GM21360 (cell line): ENCODE measurements at regions not wholly inside any gene's neighbourhood (a gene's known extent, or its start where the extent isn't known, plus 50 kb on each side); places are given as distances from the start of the nearest gene placed in this dataset.

Source experiments
- ATAC-seq: cut with Tn5 transposase; IDR thresholded peaks from one replicate; pipeline ENCODE4 v1.9.1; 2021; ENCODE audit warnings: mild to moderate bottlenecking, moderate library complexity; ENCODE audit not compliant: unreplicated experiment

DNA sequence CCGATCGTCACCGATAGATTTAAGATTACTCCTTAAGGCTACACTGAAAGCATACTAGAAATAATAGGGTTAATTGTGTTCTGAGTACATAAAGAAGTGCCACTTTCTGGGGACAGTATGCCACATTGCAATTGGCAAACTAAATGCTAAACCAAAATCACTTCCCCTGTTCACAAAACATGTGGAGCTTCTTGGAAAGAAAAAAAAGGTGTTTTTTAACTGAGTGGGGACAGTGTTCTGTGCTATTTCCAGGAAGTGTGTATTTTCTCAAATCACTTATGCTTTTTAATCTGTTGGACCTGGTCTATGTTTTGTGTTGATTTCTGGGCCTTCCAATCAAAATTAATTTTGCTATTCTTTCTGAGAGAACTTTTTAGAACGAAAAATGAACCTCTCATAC is 149.3 kb upstream of the MPDZ start:
- no peak for ATAC-seq

DNA sequence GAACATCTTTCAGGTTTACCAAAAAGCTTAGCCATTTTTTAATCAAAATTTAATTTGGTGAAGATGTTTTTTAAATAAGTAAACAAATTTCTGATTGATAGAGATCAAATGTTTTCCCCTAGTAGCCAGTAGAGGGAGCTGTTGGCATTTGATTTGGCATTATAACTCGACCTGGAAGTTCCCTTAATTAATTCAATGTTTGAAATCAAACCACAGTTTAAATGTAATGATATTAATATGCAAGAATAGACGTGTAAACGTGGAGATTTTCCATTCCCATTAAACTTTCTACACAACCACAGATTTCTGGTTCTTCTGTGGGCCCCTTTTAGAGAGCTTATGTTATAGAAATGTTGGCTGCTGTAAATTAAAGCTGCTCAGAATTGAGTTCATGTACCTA is 148.1 kb upstream of the MPDZ start:
- no peak for ATAC-seq

DNA sequence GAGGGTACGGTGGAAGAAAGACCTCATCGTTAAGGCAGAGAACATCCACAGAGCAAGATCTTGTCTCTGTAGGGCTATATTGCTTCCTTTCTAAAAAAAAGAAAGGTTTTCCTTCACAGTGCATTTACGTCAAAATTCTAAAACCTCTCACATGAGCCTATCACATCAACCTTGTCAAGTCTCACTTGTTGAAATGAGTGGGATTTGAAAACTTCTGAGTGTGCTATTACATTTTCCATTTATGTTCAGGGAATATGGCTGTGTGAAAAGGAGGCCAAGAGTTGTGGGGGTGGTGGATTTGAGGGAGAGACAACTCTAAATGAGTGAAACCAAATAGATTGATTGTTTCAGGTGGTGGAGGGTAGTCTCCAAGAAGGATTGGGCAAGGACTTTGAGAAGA is 147.1 kb upstream of the MPDZ start:
- no peak for ATAC-seq

DNA sequence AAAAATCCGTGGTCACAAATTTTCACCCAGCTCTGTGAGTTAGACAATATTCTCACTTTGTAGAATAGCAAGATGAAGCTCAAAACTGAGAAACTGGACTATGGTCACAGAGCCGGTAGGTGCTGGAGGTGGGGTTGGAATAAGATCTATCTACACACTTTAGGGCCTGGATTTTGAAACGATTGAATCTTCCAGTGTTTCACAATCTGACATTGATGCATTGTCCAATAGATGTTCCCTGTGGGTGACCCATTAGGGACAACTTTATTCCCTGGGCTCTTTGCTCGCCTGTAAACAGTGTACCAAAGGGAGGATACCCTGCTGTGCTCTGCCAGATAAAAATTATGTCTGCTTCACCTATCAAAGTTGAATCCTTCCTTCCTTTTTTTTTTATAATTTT is 145.4 kb upstream of the MPDZ start:
- no peak for ATAC-seq

DNA sequence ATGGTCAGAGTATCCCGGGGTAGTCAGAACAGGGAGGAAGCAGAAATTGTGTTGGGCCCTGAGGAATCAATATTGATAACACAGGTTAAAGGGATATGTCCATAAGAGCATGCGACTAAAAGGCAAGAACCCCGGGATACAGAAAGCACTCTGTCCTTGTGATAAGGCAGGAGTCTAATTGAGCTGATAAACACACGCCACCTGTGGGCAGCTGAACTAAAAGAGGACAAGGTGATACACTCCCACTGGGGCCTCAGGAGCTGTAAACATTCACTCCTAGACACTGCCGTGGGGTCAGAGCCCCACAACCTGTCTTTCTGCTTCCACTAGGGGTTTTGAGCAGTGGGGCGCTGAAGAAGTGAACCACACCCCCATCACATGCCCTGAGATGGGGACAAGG is 144.7 kb upstream of the MPDZ start:
- no peak for ATAC-seq

DNA sequence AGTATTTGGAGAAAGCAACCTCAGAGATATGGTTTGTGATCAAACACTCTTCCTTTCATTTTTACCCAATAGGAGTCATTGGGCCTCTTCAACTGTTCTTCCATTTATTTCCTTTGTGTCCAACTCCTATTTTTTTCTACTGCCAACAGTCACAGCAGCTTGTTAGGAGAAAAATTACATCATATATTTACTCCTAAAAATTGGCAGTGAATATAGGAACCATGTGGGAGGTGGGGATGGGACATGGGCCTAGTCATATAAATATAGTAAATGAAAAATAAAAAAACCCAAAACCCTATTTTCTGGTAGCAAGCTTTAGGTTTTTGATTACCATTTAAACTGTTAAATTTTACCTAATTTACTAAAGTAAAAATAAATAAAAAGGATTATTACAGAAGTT is 134.9 kb upstream of the MPDZ start:
- ATAC-seq: no peak

DNA sequence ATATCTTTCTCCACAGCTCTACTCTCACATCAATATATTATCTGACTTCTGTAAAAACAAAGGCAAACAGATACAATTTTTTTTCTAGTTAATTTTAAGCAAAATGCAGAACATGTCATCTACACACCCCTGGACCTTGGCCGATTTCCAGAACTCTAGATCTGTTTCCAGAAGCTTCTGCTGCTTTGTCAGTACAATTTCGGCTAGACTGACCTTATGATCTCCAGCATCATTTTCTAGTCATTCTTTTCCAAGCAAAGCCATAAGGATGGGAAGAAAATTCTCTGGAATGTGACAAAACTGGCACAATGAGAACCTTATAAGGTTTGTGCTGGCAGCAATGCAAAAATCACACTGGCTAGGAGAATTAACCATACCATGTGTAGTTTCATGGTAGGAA is 132.8 kb upstream of the MPDZ start:
- no peak for ATAC-seq

DNA sequence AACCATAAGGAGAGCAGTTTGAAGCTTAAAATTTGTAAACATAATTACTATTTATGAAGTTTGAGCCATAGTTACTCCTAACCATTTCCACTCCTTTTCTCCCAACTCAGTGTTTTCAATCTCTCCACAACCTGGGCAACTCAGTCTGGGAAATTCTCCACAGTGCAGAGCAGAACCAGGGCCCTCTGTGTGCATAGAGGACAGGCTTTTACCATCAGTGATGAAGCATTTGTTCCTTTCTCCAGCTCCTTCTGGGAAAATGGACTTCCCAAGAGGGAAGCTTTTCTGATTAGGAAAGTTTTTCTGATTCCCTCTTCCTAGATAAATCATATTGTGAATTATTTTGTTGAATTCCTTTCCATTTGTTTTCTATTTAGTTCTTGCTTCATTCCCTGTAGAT is 132.3 kb upstream of the MPDZ start:
- ATAC-seq: no peak

DNA sequence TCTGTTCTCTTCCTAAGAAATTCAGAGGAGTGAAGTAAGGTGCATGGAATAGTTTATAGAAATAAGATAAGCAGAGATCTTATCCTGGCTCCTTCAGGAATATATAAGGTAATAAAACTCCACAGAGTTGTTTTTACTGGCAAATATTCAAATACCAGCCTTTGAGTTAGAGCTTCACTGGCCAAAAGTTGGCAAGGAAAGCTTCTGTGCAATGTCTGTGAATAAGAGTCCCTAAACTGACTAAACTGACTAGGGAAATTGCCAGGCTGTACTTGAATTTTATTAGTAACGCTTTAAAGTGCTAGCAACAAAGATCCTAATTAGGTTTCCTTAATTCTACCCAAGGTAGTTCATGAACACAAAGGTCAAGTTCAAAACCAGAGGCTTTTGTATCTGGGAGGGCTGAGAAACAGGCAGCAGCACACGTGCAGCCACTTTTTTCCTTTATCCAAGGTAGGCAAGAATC is 131.1 kb upstream of the MPDZ start:
- ATAC-seq: no peak

DNA sequence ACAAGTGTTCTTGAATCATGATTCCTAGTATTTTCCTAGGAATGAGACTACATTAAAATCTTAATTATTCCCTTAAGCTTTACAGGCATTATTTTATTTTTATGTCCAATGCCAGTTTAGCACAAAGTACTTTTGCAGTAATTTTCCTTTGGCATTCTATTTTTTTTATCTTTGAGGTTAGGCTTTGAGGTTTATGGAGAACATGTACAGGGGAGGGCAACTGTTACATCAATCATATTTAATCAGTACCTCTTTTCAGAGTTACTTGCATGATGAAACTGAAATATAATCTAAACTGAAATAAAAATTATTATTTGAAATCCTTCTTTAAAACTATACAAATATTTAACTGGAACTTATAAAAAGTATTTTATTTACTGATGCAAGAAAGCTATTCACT is 118.2 kb upstream of the MPDZ start:
- ATAC-seq: no peak

DNA sequence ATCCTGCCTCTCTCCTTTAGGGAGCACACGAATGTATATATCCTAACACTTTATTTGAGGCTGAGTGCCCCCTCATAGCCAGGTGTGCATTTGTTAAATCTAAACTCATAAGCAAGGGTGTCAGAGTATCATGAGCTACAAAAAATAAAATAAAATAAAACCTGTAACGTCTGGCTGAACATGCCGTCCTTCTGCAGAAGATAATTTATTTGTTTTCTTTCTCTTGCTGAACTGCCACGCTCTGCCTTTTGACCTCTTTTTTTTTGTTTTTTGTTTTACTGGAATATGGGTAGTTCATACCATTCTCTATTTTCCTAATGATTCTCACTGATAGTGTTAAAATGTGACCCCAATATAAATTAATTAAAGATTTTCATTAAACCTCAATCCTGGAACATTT is 117.7 kb upstream of the MPDZ start:
- ATAC-seq: no peak

DNA sequence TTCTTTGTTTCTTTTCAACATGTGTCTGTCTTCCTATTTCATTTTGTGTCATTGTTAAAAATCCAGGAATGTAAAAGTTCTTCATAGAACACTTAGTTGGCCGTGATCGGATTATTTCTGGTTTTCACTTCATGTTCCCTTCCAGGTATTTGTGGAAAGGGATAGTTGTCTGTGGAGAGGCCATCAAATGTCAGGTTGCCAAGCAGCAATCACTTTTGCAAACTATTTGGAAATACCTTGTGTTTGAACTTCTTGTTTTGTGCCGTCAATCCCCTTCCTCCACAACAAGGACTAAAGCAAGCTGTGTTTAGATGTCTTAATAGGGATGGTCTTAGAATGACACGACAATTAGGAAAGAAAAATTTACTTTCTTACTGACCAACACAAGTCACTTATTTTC is 116.9 kb upstream of the MPDZ start:
- no peak for ATAC-seq

DNA sequence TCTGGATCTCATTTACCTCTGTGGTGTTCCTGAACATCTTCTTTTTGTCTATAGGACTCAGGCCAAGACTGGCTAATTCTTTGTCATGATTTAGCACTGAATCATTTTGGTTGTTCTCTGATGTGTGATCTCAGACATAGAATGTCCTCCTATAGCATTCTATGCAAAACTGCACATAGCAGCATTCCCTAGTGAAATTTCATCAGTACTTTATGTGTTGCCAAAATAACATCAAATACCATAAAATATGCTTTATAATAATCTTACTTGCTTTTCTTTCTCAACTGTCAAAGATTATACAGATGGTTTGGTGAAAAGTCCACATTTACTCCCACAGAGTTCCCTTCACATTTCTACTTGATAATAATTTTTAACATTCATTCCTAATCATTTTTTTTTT is 115.7 kb upstream of the MPDZ start:
- no peak for ATAC-seq

DNA sequence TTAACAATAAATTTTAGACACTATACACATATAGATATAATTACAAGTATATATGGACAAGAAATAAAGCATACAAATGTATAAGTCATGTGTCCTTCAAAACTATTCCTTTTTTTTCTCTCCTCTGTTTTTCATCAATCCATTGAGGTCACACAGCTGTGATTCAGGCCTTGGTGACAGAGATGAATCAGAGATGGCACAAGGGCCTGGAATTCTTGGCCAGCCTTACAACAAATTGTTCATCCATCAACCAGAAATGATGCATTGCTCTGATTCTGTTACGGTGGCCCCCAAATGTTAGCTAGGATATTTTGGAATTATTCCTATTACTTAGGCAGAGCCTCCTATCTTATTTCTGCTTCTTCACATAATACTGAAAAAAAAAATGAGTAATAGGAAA is 108.7 kb upstream of the MPDZ start:
- no peak for ATAC-seq

DNA sequence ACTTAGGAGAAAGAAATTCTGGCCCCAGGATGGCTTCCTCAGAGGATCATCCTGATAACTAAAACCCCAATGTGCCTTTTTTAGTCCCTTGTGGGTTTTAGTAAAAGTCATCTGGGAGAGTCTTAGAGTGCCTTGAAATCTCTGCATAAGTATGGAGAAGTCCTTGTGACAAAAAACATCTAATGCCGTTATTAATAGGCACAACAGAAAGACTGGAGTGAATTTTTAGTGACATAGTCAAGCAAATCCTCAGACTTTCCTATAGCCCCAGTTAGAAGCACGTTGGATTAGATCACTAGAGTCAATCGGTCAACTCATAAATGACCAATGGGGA is 108.2 kb upstream of the MPDZ start:
- no peak for ATAC-seq

DNA sequence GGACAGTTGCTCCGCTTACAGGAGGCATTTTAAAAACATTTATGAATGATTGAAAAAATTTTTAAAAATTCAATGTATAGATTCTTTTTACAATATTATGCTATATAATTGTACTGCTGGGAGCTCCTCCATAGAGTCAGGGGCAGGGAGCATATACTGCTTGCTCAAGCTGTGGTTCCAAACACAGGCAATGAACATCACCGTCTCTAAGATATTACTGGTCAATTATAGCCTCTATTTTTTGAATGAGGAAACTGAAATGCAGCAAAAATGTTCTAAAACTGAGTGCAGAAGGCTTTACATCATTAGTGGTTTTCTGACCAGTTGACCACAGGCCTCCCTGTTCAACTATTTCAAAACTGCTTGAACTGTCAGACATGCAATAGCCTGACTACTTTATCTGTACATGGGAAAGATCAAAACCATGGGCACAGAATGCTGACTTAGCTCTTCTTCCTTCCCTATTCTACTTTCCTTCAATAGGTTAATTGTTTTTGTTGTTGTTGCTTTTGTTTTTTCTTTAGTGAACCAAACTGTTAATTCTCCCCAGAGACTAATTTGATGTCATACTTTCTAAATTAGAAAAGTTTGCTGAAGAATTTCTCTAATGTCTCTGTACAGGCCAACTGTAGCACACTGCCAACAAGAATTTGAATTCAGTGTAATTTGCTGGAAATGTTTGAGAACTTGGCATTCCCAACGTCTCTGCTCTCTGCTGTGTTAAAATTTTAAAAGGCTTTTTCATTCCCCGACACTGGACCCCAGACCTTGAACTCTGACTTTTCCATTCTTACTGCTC is 107.6 kb upstream of the MPDZ start:
- ATAC-seq: no peak

DNA sequence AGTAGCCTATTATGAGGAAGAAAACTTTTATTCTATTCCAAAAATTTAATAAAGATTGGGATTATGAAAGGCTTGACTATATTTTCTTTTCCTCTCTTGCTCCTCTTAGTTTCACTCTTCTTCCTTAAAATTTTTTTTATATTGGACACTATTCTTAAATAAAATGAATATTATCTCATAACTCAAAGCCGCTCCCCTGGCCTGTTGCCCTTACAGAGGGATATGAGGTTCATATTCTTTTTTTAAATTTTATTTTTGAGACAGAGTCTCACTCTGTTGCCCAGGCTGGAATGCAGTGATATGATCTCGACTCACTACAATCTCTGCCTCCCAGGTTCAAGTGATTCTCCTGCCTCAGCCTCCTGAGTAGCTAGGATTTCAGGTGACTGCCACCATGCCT is 106.8 kb upstream of the MPDZ start:
- ATAC-seq: no peak

DNA sequence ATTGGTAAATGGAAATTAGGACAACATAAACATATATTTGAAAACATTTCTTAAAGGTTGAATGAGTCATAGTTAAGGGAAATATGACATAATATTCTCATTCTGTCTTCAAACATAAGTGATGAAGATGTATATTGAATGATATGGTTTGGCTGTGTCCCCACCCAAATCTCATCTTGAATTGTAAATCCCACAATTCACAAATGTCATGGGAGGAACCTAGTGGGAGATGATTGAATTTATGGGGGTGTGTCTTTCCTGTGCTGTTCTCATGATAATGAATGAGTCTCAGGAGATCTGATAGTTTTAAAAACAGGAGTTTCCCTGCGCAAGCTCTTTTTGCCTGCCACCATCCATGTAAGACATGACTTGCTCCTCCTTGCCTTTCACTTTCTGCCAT is 104.4 kb upstream of the MPDZ start:
- no peak for ATAC-seq

DNA sequence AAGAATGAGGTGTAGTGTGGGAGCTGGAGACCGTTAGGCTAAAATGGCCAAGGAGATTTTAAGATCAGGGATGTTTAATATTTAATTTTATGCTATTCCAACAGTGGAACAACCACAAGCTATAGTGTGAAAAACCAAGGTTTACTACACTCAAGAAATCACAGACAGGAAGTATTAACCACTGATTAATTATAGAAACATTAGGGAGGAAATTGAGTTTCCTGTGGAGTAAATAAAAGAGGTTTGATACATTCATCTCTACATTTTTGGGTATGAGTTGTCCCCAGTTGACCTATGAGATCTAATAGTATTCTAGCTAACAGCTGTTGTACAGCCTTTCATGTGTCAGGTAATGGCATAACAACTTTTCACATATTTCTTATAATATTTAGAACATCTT is 103.7 kb upstream of the MPDZ start:
- ATAC-seq: no peak

DNA sequence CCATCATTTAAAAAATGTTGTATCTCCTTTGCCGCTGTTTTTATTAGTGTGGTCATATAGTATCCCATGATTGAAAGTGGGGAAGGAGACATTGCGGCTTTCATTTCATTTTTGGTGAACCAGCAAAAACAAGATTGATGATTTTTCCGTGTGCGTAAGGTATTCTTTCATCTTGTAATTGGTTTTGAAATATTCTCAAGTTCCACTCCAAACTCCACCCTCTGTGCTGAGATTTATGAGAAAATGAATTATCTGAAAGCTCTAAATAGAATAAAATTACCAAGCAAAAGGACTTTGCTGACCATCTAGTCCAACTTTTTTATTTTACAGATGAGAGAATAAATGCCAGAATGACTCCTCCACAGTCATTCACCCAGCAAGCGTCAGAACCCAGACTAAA is 103.1 kb upstream of the MPDZ start:
- no peak for ATAC-seq

DNA sequence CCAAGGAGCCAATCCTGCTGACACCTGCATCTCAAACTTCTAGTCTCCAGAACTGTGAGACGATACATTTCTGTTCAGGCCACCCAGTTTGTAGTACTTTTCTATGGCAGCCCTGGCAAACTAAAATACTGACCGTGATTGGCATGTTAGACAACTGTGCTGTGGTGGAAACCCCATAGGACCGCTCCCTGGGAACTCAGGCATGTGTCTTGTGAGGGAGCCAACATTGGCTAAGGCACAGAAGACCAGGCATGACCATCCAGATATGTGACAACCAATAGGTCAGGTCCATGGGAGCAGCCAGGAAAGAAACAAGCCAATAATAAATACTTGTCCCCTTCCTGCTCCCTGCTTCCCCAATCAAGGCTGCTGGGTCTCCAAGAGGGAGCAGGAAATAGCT is 101.4 kb upstream of the MPDZ start:
- no peak for ATAC-seq

DNA sequence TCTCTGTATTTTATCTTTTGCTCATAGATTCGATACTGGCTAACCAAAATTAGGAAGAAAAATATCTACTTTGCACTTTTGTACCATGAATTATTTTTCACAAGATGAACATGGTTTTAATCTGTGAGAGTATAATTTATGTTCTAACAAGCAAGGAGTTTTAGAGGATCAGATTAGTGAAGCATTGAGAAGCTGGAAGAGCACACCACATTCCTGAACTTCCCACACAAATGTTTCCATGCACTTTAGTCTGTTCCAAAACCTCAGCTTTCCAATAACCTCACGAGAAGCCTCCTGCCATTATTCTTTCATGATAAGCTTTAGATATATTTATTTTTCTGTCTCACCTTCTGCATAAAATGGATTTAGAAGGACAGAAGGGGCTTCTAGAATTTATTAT is 98.7 kb upstream of the MPDZ start:
- ATAC-seq: no peak

DNA sequence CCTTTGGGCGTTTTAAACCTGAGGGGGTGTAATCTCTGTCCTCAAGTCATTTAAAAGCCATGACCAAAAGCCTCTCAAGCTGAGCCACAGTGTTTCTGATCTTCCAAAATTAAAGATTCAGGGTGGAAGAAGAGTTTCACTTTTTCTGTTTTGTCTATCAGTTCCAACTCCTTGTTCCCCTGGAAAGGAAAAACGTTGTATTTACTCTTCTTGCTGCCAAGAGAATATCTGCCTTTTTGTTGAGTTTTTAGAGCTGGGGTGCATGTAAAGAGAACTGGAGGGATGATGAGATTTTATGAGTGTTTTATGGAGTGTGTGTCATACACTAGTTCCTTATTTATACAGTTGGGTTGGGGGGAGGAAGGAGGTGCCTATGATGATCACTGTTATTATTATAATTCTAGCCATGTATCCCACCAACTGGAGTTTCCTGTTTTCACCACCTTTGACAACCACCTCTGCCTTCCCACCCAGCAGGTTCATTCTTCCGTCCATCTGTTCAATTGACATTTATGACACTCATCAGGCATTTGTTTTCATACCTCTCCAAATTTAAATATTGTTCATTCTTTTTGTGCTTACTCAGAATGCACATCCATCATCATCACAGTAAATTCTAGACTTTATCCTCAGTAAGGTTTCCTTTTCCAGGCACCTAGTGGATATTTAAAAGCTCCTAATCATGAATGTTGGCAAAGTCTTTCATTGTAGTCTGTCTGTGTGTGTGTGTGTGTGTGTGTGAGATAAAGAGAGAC is 97.9 kb upstream of the MPDZ start:
- ATAC-seq: no peak
